ENCODE measurements at regions not wholly inside any gene's neighbourhood (a gene's known extent, or its start where the extent isn't known, plus 50 kb on each side); places are given as distances from the start of the nearest gene placed in this dataset.

GRCh38 chr6:134529921-134530320, 212.0 kb upstream of the SGK1 start:
- H3K4me3 ChIP-seq (ENCODE audit: low read depth, low read length) = no peak overlapping the region
- TF ChIP-seq CTCF (IDR thresholded peaks at IDR 0.05; ENCODE audit: low read depth, low read length, missing control alignments) = no peak
- DNase-seq (ENCODE audit: low read depth) = no peak
- in situ Hi-C loops (cut with HindIII; ENCODE audit: low sequenced_read_pairs) = loop anchor here (10.0 kb wide), 1 partner anchor 295 kb away; no protein-coding TSS in a partner anchor

- no peak for DNase-seq (ENCODE audit: low read depth)
- TF ChIP-seq CTCF (IDR thresholded peaks at IDR 0.05; ENCODE audit: low read depth, low read length, missing control alignments) = no peak
- no peak overlapping the region for H3K4me3 ChIP-seq (ENCODE audit: low read depth, low read length)
- in situ Hi-C loops (cut with HindIII; ENCODE audit: low sequenced_read_pairs) = loop anchor here (10.0 kb wide), 1 partner anchor 295 kb away; no protein-coding TSS in a partner anchor
Measured at GRCh38 chr6:134529305-134529704, 211.4 kb upstream of the SGK1 start.

GRCh38 chr6:134527108-134527787, 209.3 kb upstream of the SGK1 start:
- no peak overlapping the region for H3K4me3 ChIP-seq (ENCODE audit: low read depth, low read length)
- no peak for TF ChIP-seq CTCF (IDR thresholded peaks at IDR 0.05; ENCODE audit: low read depth, low read length, missing control alignments)
- in situ Hi-C loops (cut with HindIII; ENCODE audit: low sequenced_read_pairs) = loop anchor here (10.0 kb wide), 1 partner anchor 298 kb away; no protein-coding TSS in a partner anchor
- DNase-seq (ENCODE audit: low read depth) = no peak

- no peak for TF ChIP-seq CTCF (IDR thresholded peaks at IDR 0.05; ENCODE audit: low read depth, low read length, missing control alignments)
- in situ Hi-C loops (cut with HindIII; ENCODE audit: low sequenced_read_pairs) = loop anchor here (10.0 kb wide), 1 partner anchor 299 kb away; no protein-coding TSS in a partner anchor
Measured at GRCh38 chr6:134525190-134525868, 207.4 kb upstream of the SGK1 start.

GRCh38 chr6:134523903-134524650, 206.2 kb upstream of the SGK1 start:
- TF ChIP-seq CTCF (IDR thresholded peaks at IDR 0.05; ENCODE audit: low read depth, low read length, missing control alignments) = no peak
- DNase-seq (ENCODE audit: low read depth) = no peak
- no peak overlapping the region for H3K4me3 ChIP-seq (ENCODE audit: low read depth, low read length)
- in situ Hi-C loops (cut with HindIII; ENCODE audit: low sequenced_read_pairs) = loop anchor here (5.0 to 10.0 kb wide), 2 partner anchors 57 to 301 kb away; no protein-coding TSS in a partner anchor

More at GRCh38 chr6:134525190-134525868, 207.4 kb upstream of the SGK1 start:
- no peak for DNase-seq (ENCODE audit: low read depth)
- no peak overlapping the region for H3K4me3 ChIP-seq (ENCODE audit: low read depth, low read length)

GRCh38 chr6:134523051-134523450, 205.1 kb upstream of the SGK1 start:
- H3K4me3 ChIP-seq (ENCODE audit: low read depth, low read length) = no peak overlapping the region
- no peak for TF ChIP-seq CTCF (IDR thresholded peaks at IDR 0.05; ENCODE audit: low read depth, low read length, missing control alignments)
- DNase-seq (ENCODE audit: low read depth) = no peak
- in situ Hi-C loops (cut with HindIII; ENCODE audit: low sequenced_read_pairs) = loop anchor here (5.0 to 10.0 kb wide), 2 partner anchors 56 to 302 kb away; no protein-coding TSS in a partner anchor
